WERI-Rb-1 (cell line): ENCODE measurements at regions not wholly inside any gene's neighbourhood (a gene's known extent, or its start where the extent isn't known, plus 50 kb on each side); places are given as distances from the start of the nearest gene placed in this dataset.

Experiments
- DNase-seq: peaks from one replicate; pipeline ENCODE4 v3.0.0-alpha.2; 2020
- H3K27ac ChIP-seq: fragments of 250-450 bp; sonication (Bioruptor Pico); 2 replicates; pipeline ENCODE4 v1.5.1; 2020; ENCODE audit warnings: mild to moderate bottlenecking, moderate library complexity
- H3K27me3 ChIP-seq: fragments of 250-450 bp; sonication (Bioruptor Pico); 2 replicates; pipeline ENCODE4 v1.5.1; 2021; ENCODE audit warnings: mild to moderate bottlenecking, low read depth, moderate library complexity; ENCODE audit not compliant: insufficient read depth, severe bottlenecking
- H3K36me3 ChIP-seq: fragments of 250-450 bp; sonication (Bioruptor Pico); 2 replicates; pipeline ENCODE4 v1.5.1; 2020; ENCODE audit warnings: mild to moderate bottlenecking, moderate library complexity
- H3K4me3 ChIP-seq: 2 replicates; pipeline ENCODE4 v1.5.1; 2011; ENCODE audit warnings: low read depth, mild to moderate bottlenecking, control low read depth, low read length
- H3K9me3 ChIP-seq: fragments of 250-450 bp; sonication (Bioruptor Pico); 2 replicates; pipeline ENCODE4 v1.5.1; 2021; ENCODE audit warnings: mild to moderate bottlenecking, moderate library complexity; ENCODE audit not compliant: severe bottlenecking
- TF ChIP-seq, protein P1 (sequence below): IDR thresholded peaks from 2 replicates; pipeline ENCODE4 v1.5.1; 2011; ENCODE audit warnings: low read depth, mild to moderate bottlenecking, control low read depth, inconsistent platforms, low read length

DNA sequence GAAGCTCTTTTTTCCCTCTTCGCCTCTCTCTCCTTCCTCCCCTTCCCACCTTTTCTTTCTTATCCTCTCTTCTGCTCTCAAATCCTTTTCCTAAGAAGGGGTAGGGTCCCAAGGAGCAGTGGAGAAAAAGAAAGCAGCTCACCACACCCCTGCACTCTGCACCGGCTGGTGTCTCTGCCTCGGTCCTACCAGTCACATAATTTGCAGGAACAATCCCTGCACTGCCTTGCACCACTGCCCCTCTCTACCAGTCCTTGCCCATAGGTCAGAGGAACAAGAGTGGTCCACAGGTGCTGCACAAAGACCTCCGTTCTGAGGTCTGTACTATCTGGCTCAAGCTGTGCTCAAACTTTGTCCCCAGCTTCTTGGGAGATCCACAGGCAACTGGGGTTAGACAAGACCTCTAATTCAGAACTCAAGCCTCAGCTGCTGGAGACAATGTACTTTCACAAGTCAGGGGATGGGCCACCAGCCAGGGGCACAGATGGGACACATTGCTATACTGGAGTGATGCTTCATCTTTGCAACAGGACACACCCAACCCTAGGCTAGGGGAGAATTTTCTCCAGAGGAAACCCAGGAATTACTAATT lies 125.4 kb upstream of the ZNF507 start:
- TF ChIP-seq, protein P1, sequence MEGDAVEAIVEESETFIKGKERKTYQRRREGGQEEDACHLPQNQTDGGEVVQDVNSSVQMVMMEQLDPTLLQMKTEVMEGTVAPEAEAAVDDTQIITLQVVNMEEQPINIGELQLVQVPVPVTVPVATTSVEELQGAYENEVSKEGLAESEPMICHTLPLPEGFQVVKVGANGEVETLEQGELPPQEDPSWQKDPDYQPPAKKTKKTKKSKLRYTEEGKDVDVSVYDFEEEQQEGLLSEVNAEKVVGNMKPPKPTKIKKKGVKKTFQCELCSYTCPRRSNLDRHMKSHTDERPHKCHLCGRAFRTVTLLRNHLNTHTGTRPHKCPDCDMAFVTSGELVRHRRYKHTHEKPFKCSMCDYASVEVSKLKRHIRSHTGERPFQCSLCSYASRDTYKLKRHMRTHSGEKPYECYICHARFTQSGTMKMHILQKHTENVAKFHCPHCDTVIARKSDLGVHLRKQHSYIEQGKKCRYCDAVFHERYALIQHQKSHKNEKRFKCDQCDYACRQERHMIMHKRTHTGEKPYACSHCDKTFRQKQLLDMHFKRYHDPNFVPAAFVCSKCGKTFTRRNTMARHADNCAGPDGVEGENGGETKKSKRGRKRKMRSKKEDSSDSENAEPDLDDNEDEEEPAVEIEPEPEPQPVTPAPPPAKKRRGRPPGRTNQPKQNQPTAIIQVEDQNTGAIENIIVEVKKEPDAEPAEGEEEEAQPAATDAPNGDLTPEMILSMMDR, result no peak
- no peak for DNase-seq
- Histone ChIP-seq H3K4me3 (no peak overlapping the region), H3K9me3 (no peaks in the 10 kb centered on the region), H3K27me3 (no peaks in the 10 kb centered on the region), H3K27ac (no peak overlapping the region), H3K36me3 (no peaks in the 10 kb centered on the region)

DNA sequence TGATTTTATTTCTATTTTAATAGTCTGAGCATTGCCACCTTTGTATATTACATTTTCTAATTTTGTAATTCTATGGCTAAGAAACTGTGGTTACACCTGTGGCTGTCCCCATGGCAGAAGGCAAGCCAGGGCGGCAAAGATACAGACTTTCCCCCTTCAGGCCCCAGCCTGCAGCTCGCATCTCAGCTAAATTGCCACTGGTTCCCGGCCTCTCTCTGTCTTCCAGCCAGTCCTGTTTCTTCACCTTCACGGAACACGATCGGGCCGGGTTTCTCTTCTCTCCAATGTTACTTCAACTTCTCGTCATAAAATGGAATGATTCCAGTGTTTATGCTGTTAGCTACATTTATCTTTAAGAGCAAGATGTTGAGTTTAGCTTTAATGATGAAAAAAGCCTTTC lies 124.5 kb upstream of the ZNF507 start:
- Histone ChIP-seq H3K36me3 (no peaks in the 10 kb centered on the region), H3K9me3 (no peaks in the 10 kb centered on the region), H3K4me3 (no peak overlapping the region), H3K27me3 (no peaks in the 10 kb centered on the region), H3K27ac (no peak overlapping the region)
- TF ChIP-seq, protein P1, result no peak
- no peak for DNase-seq

DNA sequence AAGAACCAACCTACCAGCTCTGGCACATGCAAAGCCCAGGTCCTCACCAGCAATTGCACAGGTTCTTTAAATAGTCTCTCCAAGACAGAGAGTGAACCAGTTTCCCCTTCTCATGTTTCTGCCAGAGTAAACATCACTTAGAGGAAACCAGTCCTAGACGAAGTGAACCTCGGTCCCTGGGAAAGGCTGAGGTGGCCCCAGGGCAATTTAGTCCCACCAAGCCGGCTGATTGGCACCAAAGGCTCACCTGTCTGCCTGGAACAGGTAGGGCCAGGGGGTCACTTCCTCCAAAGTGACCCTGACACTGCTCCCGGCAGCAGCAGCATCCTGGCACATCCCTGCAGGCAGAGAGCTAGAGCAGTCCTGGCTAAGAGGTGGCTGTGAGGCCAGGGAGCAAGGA lies 122.9 kb upstream of the ZNF507 start:
- H3K27ac ChIP-seq, result no peak overlapping the region
- TF ChIP-seq, protein P1, result no peak
- no peaks in the 10 kb centered on the region for H3K27me3 ChIP-seq
- no peak for DNase-seq
- H3K36me3 ChIP-seq, result no peaks in the 10 kb centered on the region
- H3K4me3 ChIP-seq, result no peak overlapping the region
- no peaks in the 10 kb centered on the region for H3K9me3 ChIP-seq

DNA sequence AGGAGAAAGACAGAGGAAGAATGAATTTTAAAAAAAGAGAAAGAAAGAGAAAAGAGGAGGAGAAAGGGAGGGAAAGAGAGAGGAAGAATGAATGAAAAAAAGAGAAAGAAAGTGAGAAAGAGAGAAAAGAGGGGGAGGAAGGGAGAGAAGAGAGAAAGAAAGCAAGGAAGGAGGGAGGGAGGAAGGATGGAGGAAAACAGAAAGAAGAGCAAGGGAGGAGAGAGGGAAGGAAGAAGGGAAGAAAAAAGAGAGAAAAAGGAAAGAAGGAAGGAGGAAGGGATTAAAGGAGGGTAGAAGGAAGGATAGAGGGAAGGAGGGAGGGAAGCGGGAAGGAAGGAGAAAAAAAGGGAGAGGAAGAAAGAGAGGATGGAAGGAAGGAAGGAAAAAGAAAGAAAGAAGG lies 122.3 kb upstream of the ZNF507 start:
- H3K4me3 ChIP-seq, result no peak overlapping the region
- no peak for DNase-seq
- no peaks in the 10 kb centered on the region for H3K9me3 ChIP-seq
- TF ChIP-seq, protein P1, result no peak
- no peaks in the 10 kb centered on the region for H3K36me3 ChIP-seq
- no peaks in the 10 kb centered on the region for H3K27me3 ChIP-seq
- no peak overlapping the region for H3K27ac ChIP-seq

DNA sequence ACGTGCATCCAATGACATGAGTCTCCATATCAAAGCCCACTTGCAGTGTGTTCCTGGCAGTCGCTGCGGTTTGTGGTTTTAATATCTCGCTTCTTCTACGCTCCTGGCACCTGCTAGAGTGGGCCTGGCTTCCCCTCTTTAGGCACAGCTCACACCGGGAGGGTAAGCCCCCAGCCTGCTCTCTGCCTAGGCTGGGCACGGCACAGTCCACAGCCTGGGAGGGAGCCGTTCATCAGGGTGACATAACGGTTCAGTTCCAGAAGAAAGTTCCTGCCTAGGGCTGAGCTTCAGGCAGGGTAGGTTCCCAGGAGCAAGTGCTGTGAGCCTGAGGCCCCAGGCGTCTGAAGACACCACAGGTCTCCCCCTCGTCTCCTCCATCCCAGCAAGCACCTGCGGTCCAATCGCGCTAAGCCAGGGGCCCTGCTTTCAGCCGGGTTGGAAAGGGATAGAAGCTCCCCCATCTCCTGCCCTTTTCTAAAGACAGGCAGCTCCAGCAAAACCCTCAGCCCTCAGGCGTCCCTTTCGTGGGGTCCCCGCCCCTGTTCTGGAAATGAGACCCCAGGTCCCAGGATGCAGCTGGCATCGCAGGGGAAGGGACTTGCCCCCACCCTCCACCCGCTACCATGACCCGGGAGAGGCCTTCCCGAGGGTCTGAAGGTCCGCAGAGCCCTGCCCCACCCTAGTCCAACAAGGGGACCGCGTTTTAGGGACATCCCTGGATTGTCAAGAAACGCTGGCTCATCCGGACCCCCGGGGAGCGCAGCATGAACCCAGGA lies 121.6 kb upstream of the ZNF507 start:
- Histone ChIP-seq H3K27ac (no peak overlapping the region), H3K27me3 (no peaks in the 10 kb centered on the region), H3K9me3 (no peaks in the 10 kb centered on the region), H3K36me3 (no peaks in the 10 kb centered on the region), H3K4me3 (no peak overlapping the region)
- TF ChIP-seq, protein P1, result no peak
- no peak for DNase-seq
